Right forelimb (tissue), 1 donor: ENCODE measurements at regions not wholly inside any gene's neighbourhood (a gene's known extent, or its start where the extent isn't known, plus 50 kb on each side); places are given as distances from the start of the nearest gene placed in this dataset.

Experiments
- DNase-seq: peaks from one replicate; pipeline ENCODE4 v3.0.0-alpha.2; 2018

GRCh38 chr2:18373664-18374063 is 186.8 kb downstream of the RDH14 start:
- DNase-seq, result no peak

DNA sequence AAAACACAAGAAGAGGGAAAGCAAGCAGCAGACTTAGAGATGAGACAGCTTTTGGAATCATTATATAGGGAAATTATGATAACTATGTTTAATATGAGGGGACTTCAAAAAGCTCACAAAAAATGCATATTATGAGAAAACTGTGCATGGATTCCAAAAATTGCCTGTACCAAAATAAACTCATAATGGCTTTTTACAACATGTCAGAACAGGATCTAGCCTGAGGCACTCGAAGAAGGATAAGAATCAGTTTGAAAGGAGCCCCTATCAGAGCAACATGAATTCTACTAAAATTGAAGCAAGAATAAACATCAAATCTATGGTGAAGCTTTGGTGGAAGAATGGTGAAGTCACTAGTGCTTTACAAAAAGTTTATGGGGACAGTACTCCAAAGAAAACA is 187.4 kb downstream of the RDH14 start:
- DNase-seq, result no peak

- no peak for DNase-seq
These were observed 187.8 kb downstream of the RDH14 start for GRCh38 chr2:18372641-18373040.

- DNase-seq, result no peak
These were observed 190.7 kb downstream of the RDH14 start for GRCh38 chr2:18369760-18370159.

DNA sequence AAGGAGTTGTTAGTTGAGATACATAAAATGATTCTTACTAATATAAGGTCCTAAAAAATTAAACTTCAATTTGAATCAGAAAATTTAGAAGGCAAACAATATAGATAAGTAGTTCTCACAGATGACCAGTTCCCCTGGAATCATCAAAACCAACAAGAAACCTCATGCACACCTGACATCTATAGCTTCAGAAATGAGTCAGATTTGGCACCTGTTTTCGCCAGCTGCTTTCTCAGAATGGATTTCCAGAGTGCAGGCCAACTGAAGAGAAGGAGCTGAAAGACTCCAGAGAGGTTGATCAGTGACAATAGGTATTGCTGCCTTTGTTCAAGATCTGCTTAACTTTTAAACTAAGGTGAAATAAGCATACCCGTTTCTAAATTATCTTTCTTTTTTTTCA is 192.4 kb downstream of the RDH14 start:
- DNase-seq, result no peak

DNA sequence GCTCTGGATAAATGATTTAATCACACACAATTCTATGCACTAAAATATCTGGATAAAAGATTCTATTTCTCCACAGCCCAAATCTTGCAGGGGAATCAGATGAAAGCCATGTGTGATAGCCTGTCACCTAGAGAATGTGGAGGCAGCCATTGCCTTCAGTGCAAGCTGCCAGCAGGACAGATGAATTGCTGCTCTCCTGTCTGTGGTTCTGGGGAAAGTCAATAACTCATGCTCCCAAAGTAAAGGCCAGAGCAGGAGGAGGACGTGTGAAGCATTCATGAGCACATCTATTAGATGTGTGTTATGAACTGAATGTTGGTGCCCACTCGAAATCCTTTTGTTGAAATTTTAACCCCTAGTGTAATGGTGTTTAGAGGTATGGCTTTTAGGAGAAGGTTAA is 195.1 kb downstream of the RDH14 start:
- DNase-seq, result no peak

DNA sequence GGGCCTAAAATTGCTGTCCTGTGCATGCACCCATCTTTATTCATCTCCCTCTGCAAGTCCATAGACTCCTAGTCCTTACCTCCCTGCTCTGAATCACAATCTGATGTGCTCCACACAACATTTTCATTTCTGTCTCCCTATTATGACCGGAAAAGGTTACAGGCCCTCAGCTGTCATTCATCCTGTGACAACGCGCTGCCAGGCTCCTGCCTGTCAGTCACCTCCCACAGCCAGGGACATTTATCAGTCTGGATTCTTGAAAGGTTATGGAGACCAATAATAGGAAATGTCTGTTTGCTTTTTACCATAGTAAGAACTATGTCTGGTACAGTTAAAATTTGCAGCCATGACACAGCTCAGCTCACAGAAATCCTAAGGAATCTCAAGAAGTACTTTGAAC is 197.1 kb downstream of the RDH14 start:
- DNase-seq, result no peak

DNA sequence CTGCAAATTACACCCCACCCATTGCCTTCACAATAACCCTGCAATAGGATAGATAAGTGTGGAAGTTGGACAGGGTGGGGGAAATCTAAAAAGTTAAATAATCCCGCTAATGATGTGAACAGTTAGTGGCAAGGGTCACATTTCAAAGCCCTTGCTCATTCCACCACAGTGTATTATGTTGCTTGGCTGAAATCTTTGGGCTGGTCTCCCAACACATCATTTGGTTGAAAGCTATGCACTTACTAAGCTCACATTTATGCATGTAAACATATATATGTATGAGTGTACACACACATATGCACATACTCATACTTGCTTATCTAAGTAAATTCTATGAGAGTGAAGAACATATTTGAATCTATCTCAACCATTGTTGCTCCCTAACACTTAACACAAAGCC is 197.8 kb downstream of the RDH14 start:
- DNase-seq, result no peak

- DNase-seq, result no peak
These were observed 202.9 kb downstream of the RDH14 start for GRCh38 chr2:18357537-18357936.

GRCh38 chr2:18356676-18357075 is 203.8 kb downstream of the RDH14 start:
- DNase-seq, result no peak

- no peak for DNase-seq
These were observed 211.0 kb downstream of the RDH14 start for GRCh38 chr2:18349421-18349820.

DNA sequence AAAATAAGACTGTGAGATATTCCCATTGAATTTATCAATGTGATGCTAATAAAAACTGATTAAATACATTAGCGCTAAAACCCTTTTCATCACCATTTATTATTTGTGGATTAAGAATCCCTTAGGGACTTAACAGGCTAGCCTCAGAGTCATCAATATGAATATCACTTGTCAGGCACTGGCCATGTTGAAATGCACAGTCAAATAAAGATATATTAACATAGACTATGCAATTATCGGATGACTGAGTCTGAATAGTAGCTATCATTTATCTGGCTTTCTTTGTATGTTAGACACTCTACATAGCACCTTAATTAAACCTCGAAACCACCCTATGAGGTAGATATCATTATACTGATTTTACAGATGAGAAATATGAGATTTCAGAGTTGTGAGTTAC is 213.6 kb downstream of the RDH14 start:
- DNase-seq, result no peak

DNA sequence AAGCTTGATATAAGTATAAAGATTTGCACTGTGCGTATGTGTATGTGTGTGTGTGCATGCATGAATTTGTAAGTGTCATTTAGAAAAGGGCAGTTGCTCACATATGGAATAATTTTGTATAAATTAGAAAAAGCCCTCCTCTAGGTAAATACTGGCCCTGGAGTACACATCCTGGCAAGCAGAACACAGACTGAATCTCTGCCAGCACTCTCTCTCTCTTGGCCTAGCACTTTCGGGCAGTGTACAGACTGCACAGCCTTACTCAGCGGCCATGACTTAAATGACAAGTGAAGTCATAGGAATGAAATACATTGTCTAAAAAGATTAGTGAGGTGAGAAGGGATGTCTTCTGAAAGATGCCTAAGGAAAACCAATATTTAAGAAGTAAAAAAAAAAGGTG is 214.1 kb downstream of the RDH14 start:
- DNase-seq, result no peak

DNA sequence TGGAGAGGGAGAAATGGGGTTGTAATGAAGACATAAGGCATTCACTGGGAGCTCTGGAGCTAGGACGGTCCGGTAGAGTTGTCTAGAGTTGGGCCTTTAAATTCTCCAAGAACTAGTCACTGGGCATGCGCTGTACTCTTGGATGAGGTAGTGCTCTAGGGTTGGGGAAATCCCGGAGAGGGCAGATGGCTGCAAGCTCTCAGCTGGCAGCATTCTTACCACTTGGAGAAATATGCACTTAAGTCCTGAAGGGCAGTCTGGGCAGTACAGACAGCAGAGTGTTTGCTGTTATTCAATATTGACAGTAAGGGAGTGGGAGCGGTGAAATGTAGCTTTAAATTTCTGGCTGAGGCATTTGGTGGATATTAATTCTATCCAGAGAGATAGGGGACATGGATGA is 214.6 kb downstream of the RDH14 start:
- no peak for DNase-seq

- DNase-seq, result no peak
These were observed 217.6 kb downstream of the RDH14 start for GRCh38 chr2:18342901-18343300.

DNA sequence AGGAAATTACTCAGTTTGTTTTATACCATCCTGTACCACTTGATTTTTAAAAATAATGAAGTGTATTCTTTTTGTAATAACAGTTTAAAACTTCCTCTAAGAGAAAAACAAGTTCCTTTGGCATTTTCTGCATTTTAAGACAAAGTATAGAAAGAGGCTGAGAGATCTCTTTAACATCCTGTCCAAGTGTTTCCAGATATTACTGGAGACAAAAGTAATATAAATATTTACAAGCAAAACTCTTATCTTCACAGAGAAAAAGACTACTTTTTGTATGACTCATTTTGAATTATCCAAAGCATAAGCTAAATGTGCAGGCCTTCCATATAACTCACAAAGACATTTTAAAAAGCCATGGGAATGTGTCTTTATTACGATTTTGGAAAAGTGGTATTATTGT is 221.1 kb downstream of the RDH14 start:
- no peak for DNase-seq

- no peak for DNase-seq
These were observed 223.5 kb downstream of the RDH14 start for GRCh38 chr2:18336975-18337374.

DNA sequence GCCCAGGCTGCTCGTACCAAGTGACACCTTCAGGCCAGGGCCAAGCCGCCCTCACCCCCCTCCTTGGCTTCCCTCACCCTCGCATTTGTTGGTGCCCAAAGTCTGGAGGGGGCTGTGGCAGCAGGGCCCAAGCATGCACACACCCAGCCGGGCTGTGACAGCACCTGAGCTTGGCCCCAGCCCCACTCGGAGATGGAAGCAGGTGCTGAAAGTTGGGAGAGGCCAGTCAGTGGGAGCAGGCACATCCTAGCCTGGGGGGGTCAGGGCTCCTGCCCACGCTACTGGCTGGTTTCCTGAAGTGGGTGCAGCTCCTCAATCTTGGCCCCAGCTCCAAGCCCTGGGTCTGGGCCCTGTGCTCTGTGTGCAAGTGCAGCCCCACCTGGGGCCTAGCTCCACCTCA is 228.0 kb downstream of the RDH14 start:
- DNase-seq, result no peak

GRCh38 chr2:18325118-18325517 is 235.3 kb downstream of the RDH14 start:
- no peak for DNase-seq

- no peak for DNase-seq
These were observed 240.5 kb downstream of the RDH14 start for GRCh38 chr2:18319987-18320386.

GRCh38 chr2:18317017-18317416 is 243.4 kb downstream of the RDH14 start:
- no peak for DNase-seq

- no peak for DNase-seq
These were observed 247.6 kb downstream of the RDH14 start for GRCh38 chr2:18312818-18313217.

DNA sequence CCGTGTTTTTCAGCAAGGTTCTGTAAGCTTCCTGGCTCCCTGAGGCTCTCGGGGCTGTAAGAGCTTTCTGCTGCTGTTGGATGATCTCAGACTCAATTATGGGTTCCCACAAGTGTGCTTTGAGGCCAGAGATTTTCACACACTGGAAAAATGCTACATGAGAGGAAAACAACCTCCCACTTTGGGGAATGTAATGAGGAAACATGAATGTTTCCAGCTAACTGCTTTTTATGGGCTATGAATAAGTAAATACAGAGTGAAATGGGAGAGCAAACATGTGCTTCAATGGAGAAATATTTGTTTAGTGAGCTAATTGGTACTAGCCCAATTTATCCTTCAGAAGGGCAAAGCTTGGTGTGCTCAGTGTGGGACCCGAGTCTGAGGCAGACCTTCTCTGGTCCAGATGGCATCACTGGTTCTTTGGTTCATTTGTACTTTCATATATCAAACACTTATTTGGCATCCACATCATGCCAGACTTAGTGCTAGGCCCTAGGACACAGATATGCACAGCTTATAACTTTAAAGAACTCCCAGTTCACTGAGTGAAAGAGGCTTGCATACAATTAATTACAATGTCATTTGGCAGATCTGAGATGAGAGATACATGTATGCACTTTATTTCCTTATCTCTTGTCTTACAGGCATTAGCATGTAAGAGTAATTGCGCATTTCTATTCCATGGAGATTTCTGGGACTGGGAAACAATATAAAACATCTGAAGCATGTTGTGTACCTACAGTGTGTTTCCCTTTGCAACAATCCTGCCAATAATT is 248.8 kb downstream of the RDH14 start:
- no peak for DNase-seq

- DNase-seq, result no peak
These were observed 250.8 kb downstream of the RDH14 start for GRCh38 chr2:18309627-18310026.

GRCh38 chr2:18309188-18309587 is 251.3 kb downstream of the RDH14 start:
- DNase-seq, result no peak
